Mesenchymal stem cell (in vitro differentiated cells and primary cell): ENCODE measurements at regions not wholly inside any gene's neighbourhood (a gene's known extent, or its start where the extent isn't known, plus 50 kb on each side); places are given as distances from the start of the nearest gene placed in this dataset.

Experiments
- DNase-seq: peaks from one replicate; pipeline ENCODE4 v3.0.0-alpha.2; 2013
- H2AFZ ChIP-seq: one replicate; pipeline ENCODE4 v1.6.1; 2013; ENCODE audit warnings: low read depth, mild to moderate bottlenecking, control low read depth, inconsistent platforms, low read length, moderate library complexity
- H2AK5ac ChIP-seq: 2 replicates; pipeline ENCODE4 v1.6.1; 2013; ENCODE audit warnings: low read length, moderate library complexity, mild to moderate bottlenecking, inconsistent platforms; ENCODE audit not compliant: severe bottlenecking
- H2BK120ac ChIP-seq: one replicate; pipeline ENCODE4 v1.6.1; 2013; ENCODE audit warnings: low read depth, mild to moderate bottlenecking, inconsistent platforms, low read length, moderate library complexity
- H2BK12ac ChIP-seq, 2 experiments: one replicate each; pipeline ENCODE4 v1.6.1; 2013; ENCODE audit warnings: inconsistent platforms in 2 of 2, low read length in 2 of 2, mild to moderate bottlenecking in 2 of 2, moderate library complexity in 2 of 2, control low read depth in 1 of 2
- H2BK15ac ChIP-seq: one replicate; pipeline ENCODE4 v1.6.1; 2013; ENCODE audit warnings: mild to moderate bottlenecking, low read depth, inconsistent platforms; ENCODE audit not compliant: poor library complexity, severe bottlenecking
- H2BK5ac ChIP-seq: 2 replicates; pipeline ENCODE4 v1.6.1; 2013; ENCODE audit warnings: low read depth, mild to moderate bottlenecking, low read length, control low read depth, inconsistent platforms; ENCODE audit not compliant: poor library complexity, severe bottlenecking
- H3K14ac ChIP-seq, 2 experiments: one replicate each; pipeline ENCODE4 v1.6.1; 2013; ENCODE audit warnings: inconsistent platforms in 2 of 2, low read length in 2 of 2, control low read depth in 1 of 2, mild to moderate bottlenecking in 1 of 2, moderate library complexity in 1 of 2
- H3K18ac ChIP-seq, 2 experiments: one replicate each; pipeline ENCODE4 v1.6.1; 2013; ENCODE audit warnings: inconsistent platforms in 2 of 2, low read length in 2 of 2, control low read depth in 1 of 2, low read depth in 1 of 2, mild to moderate bottlenecking in 1 of 2
- H3K23ac ChIP-seq, 2 experiments: one replicate each; pipeline ENCODE4 v1.6.1; 2013; ENCODE audit warnings: inconsistent platforms in 2 of 2, low read length in 2 of 2, mild to moderate bottlenecking in 2 of 2, moderate library complexity in 2 of 2, control low read depth in 1 of 2
- H3K27ac ChIP-seq: 2 replicates; pipeline ENCODE4 v1.5.1; 2013; ENCODE audit warnings: mild to moderate bottlenecking, moderate library complexity, low read length, control low read depth, inconsistent platforms; ENCODE audit not compliant: poor library complexity, severe bottlenecking
- H3K27me3 ChIP-seq, 2 experiments: 2 replicates each; pipeline versions ENCODE4 v1.6.1 to v1.7.0; 2013; ENCODE audit warnings: low read length in 2 of 2, mild to moderate bottlenecking in 2 of 2, moderate library complexity in 2 of 2, control low read depth in 1 of 2, inconsistent platforms in 1 of 2; ENCODE audit not compliant: control insufficient read depth in 1 of 2, insufficient read depth in 1 of 2
- H3K36me3 ChIP-seq, 2 experiments: 2 replicates each; pipeline versions ENCODE4 v1.6.1 to v1.7.0; 2013; ENCODE audit warnings: low read length in 2 of 2, control low read depth in 1 of 2, inconsistent platforms in 1 of 2, low read depth in 1 of 2, mild to moderate bottlenecking in 1 of 2; ENCODE audit not compliant: insufficient read depth in 2 of 2, control insufficient read depth in 1 of 2
- H3K4ac ChIP-seq, 2 experiments: one replicate each; pipeline ENCODE4 v1.6.1; 2013; ENCODE audit warnings: inconsistent platforms in 2 of 2, low read length in 2 of 2, mild to moderate bottlenecking in 2 of 2, moderate library complexity in 2 of 2, control low read depth in 1 of 2, low read depth in 1 of 2
- H3K4me1 ChIP-seq: 2 replicates; pipeline ENCODE4 v1.6.1; 2013; ENCODE audit warnings: low read depth, low read length, control low read depth; ENCODE audit not compliant: control insufficient read depth, insufficient read depth
- H3K4me2 ChIP-seq: 2 replicates; pipeline ENCODE4 v1.6.1; 2013; ENCODE audit warnings: low read length, mild to moderate bottlenecking, inconsistent platforms; ENCODE audit not compliant: poor library complexity, severe bottlenecking
- H3K4me3 ChIP-seq, 2 experiments: 2 replicates each; pipeline versions ENCODE4 v1.5.1 to v1.7.0; 2013; ENCODE audit warnings: low read length in 2 of 2, mild to moderate bottlenecking in 2 of 2, control low read depth in 1 of 2, low read depth in 1 of 2; ENCODE audit not compliant: insufficient read depth in 1 of 2
- H3K79me1 ChIP-seq: replicated peaks from 2 replicates; pipeline ENCODE4 v1.6.1; 2013; ENCODE audit warnings: mild to moderate bottlenecking, control low read depth, low read length, inconsistent platforms; ENCODE audit not compliant: poor library complexity, severe bottlenecking
- H3K9ac ChIP-seq: 2 replicates; pipeline ENCODE4 v1.7.0; 2013; ENCODE audit warnings: mild to moderate bottlenecking, low read length, moderate library complexity
- H3K9me3 ChIP-seq: 2 replicates; pipeline ENCODE4 v1.7.0; 2013; ENCODE audit warnings: mild to moderate bottlenecking, low read length; ENCODE audit not compliant: control insufficient read depth
- H4K8ac ChIP-seq: one replicate; pipeline ENCODE4 v1.6.1; 2013; ENCODE audit warnings: inconsistent platforms, mild to moderate bottlenecking, low read length, moderate library complexity
- H4K91ac ChIP-seq: one replicate; pipeline ENCODE4 v1.6.1; 2013; ENCODE audit warnings: mild to moderate bottlenecking, low read length, inconsistent platforms
- WGBS: methylation state at CpG from one replicate; pipeline ENCODE4 v1.1.7; 2013; ENCODE audit warnings: mixed read lengths; 5-methylcytosine and 5-hydroxymethylcytosine counted together

DNA sequence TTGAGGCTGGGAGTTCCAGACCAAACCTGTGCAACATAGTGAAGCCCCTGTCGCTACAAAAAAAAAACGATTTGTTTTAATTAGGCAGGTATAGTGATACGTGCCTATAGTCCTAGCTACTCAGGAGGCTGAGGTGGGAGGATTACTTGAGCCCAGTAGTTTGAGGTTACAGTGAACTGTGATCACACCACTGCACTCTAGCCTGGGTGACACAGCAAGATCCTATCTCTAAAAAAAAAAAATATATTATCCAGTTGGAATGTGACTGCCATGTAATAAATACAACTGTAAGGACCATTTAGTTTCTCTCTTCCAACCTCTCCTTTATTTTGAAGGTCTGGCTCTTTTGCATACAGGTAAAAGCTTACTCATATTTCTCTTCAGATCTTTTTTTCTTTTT, 571.5 kb downstream of the UTRN start:
- Histone ChIP-seq H2BK5ac (no peak overlapping the region), H2BK120ac (no peak overlapping the region)
- WGBS = 95% methylated on average over 3 of the region's 3 CpGs

DNA sequence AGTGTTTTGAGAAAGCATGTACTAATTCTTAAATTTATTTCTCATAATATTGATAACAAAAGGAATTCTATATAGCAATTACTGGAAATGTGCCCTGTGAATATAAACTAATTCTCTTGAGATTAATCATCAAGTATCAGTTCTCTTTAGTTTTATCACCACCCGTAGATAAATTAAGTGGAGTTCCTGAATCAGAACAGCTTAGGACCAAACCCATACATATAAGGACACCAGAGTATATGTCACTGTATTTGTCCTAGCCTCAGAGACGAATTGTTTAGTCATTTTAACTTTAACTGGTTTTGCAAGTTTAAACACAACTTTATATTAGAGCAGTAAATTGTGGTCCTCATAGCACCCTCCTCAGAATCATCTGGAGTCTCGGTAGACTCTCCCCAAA, 572.0 kb downstream of the UTRN start:
- no peak overlapping the region for H4K8ac ChIP-seq
- no peak overlapping the region for H2BK12ac ChIP-seq
- H2BK120ac ChIP-seq = no peak overlapping the region
- no peak overlapping the region for H3K4ac ChIP-seq
- no peak overlapping the region for H2BK15ac ChIP-seq
- no peak overlapping the region for H2AFZ ChIP-seq
- no peak for DNase-seq
- no peak overlapping the region for H2AK5ac ChIP-seq
- no peak overlapping the region for H3K27ac ChIP-seq
- H3K9me3 ChIP-seq = no peaks in the 10 kb centered on the region
- H3K79me1 ChIP-seq = no peaks in the 10 kb centered on the region
- H3K36me3 ChIP-seq = peaks cover 2 to 20% of the 10 kb centered on the region in 2 experiments
- H3K23ac ChIP-seq = no peak overlapping the region
- no peaks in the 10 kb centered on the region for H3K4me1 ChIP-seq
- H3K18ac ChIP-seq = no peak overlapping the region
- H3K4me3 ChIP-seq = no peak overlapping the region
- WGBS = 100% methylated on average over 3 of the region's 3 CpGs
- no peak overlapping the region for H3K14ac ChIP-seq
- no peaks in the 10 kb centered on the region for H3K27me3 ChIP-seq
- no peak overlapping the region for H2BK5ac ChIP-seq
- no peak overlapping the region for H3K9ac ChIP-seq
- H4K91ac ChIP-seq = no peak overlapping the region
- no peak overlapping the region for H3K4me2 ChIP-seq

More for the DNA sequence above, 571.5 kb downstream of the UTRN start:
- no peak overlapping the region for H2BK12ac ChIP-seq
- H3K23ac ChIP-seq = no peak overlapping the region
- peaks cover 2 to 24% of the 10 kb centered on the region in 2 experiments for H3K36me3 ChIP-seq
- no peak overlapping the region for H2AFZ ChIP-seq
- no peak overlapping the region for H3K27ac ChIP-seq
- H3K14ac ChIP-seq = no peak overlapping the region
- H3K18ac ChIP-seq = no peak overlapping the region
- no peak overlapping the region for H3K4ac ChIP-seq
- H3K4me1 ChIP-seq = no peaks in the 10 kb centered on the region
- no peak overlapping the region for H2BK15ac ChIP-seq
- no peaks in the 10 kb centered on the region for H3K9me3 ChIP-seq
- H4K8ac ChIP-seq = no peak overlapping the region
- H3K4me3 ChIP-seq = no peak overlapping the region
- H4K91ac ChIP-seq = no peak overlapping the region
- H3K4me2 ChIP-seq = no peak overlapping the region
- no peak overlapping the region for H2AK5ac ChIP-seq
- no peaks in the 10 kb centered on the region for H3K79me1 ChIP-seq
- H3K9ac ChIP-seq = no peak overlapping the region
- DNase-seq = no peak
- no peaks in the 10 kb centered on the region for H3K27me3 ChIP-seq

DNA sequence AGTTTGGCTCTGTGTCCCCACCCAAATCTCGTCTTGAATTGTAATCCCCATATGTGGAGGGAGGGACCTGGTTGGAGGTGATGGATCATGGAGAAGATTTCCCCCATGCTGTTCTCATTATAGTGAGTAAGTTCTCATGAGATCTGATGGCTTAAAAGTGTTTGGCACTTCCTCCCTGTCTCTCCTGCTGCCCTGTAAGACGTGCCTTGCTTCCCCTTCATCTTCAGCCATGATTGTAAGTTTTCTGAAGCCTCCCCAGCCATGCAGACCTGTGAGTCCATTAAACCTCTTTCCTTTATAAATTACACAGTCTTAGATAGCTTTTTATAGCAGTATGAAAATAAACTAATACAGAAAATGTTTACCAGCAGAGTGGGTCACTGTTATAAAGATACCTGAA, 577.6 kb downstream of the UTRN start:
- H3K9me3 ChIP-seq = peaks cover 23% of the 10 kb centered on the region

DNA sequence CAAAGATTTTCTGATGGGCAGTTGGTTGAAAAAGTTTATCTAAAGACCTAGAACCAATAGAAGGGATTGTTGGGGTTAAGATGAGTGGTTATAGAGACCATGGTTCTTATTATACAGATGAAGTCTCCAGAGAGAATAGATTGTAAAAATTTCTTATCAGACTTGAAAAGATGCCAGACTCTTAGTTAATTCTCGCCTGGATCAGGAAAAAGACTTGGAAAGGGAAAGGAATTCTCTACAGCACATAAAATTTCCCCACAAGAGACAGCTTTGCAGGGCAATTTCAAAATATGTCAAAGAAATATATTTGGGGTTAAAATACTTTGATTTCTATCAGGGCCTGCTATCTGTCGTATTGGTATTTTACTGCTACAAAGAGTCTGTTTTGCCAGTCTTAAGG, 582.6 kb downstream of the UTRN start:
- no peak overlapping the region for H2AFZ ChIP-seq
- H3K79me1 ChIP-seq = no peaks in the 10 kb centered on the region
- no peak overlapping the region for H2BK12ac ChIP-seq
- no peak overlapping the region for H2BK120ac ChIP-seq
- no peak overlapping the region for H3K14ac ChIP-seq
- no peak overlapping the region for H2BK5ac ChIP-seq
- DNase-seq = no peak
- no peak overlapping the region for H3K4me3 ChIP-seq
- no peak overlapping the region for H4K91ac ChIP-seq
- no peaks in the 10 kb centered on the region for H3K27me3 ChIP-seq
- H3K9me3 ChIP-seq = peaks cover 18% of the 10 kb centered on the region
- no peak overlapping the region for H3K27ac ChIP-seq
- H2AK5ac ChIP-seq = no peak overlapping the region
- no peak overlapping the region for H4K8ac ChIP-seq
- no peak overlapping the region for H3K18ac ChIP-seq
- no peak overlapping the region for H3K4ac ChIP-seq
- no peak overlapping the region for H3K9ac ChIP-seq
- H3K4me2 ChIP-seq = no peak overlapping the region
- no peak overlapping the region for H2BK15ac ChIP-seq
- 75% methylated on average over 2 of the region's 2 CpGs for WGBS
- H3K36me3 ChIP-seq = no peaks in the 10 kb centered on the region
- no peak overlapping the region for H3K23ac ChIP-seq
- no peaks in the 10 kb centered on the region for H3K4me1 ChIP-seq

More for the DNA sequence above, 577.6 kb downstream of the UTRN start:
- Histone ChIP-seq H3K4me1 (no peaks in the 10 kb centered on the region), H4K8ac (no peak overlapping the region), H3K18ac (no peak overlapping the region), H3K27ac (no peak overlapping the region), H2AK5ac (no peak overlapping the region), H3K4me2 (no peak overlapping the region), H2BK120ac (no peak overlapping the region), H2AFZ (no peak overlapping the region), H3K4me3 (no peak overlapping the region), H3K79me1 (no peaks in the 10 kb centered on the region), H3K23ac (no peak overlapping the region), H4K91ac (no peak overlapping the region), H2BK15ac (no peak overlapping the region), H3K4ac (no peak overlapping the region), H3K27me3 (no peaks in the 10 kb centered on the region), H3K9ac (no peak overlapping the region), H3K14ac (no peak overlapping the region), H2BK5ac (no peak overlapping the region), H3K36me3 (no peaks in the 10 kb centered on the region), H2BK12ac (no peak overlapping the region)
- WGBS = 100% methylated on average over 2 of the region's 2 CpGs
- DNase-seq = no peak
